HG03135 (cell line): ENCODE measurements at regions not wholly inside any gene's neighbourhood (a gene's known extent, or its start where the extent isn't known, plus 50 kb on each side); places are given as distances from the start of the nearest gene placed in this dataset.
"Not testable (repeated sequence)": the region's sequence is repeated elsewhere in the genome, so short reads cannot be mapped to it uniquely, and the experiment has no call there.

Source experiments
- ATAC-seq: cut with Tn5 transposase; IDR thresholded peaks from one replicate; pipeline ENCODE4 v1.9.1; 2021; ENCODE audit warnings: mild to moderate bottlenecking, moderate library complexity; ENCODE audit not compliant: unreplicated experiment

DNA sequence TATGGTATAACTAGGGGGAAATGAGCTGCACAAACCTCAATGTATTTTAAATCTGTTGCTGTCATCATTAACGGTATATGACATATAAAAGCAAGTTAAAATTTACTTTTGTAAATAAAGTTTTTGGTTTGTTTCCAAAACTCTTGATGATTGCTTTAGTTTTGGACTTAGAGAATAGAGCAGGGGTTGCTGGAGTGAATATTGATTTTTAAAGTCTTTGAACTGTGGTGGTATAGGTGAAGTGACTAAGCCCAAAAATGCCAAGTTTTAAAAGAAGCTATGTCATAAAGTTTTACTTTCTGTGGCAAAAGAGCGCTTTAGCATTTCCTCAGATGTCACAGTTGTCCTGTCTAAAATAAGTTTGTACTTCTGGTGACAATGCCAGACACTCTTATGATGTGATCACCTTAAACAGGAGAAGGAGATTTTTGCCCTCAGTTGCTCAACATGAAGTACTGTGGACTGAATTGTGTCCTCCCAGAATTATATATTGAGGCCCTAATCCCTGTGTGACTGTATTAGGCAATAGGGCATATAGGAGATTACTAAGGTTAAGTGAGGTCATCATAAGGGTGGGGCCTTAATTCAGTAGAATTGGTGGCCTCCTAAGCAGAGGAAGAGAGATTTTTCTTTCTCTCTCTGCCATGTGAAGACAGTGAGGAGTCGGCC lies 175.2 kb upstream of the PLGLB1 start:
- not testable (repeated sequence) for ATAC-seq

DNA sequence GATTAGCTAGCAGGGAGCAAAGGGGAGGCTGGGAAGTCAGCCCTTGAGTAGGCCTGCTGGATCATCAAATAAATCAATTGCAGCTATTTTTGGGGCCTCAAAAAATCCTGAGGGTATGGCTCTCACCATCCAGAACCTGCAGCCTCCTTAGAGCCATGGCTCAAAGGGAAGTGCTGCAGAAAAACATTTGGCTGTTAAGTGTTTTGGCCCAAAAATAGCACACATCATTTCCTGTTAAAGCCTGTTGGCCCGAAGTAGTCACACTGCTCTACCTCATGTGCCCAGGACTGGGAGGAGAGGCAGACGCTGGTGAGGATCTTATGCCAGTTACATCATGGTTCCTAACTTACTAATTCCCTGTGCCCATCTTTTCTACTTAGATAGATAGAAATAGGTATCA lies 176.8 kb upstream of the PLGLB1 start:
- not testable (repeated sequence) for ATAC-seq

DNA sequence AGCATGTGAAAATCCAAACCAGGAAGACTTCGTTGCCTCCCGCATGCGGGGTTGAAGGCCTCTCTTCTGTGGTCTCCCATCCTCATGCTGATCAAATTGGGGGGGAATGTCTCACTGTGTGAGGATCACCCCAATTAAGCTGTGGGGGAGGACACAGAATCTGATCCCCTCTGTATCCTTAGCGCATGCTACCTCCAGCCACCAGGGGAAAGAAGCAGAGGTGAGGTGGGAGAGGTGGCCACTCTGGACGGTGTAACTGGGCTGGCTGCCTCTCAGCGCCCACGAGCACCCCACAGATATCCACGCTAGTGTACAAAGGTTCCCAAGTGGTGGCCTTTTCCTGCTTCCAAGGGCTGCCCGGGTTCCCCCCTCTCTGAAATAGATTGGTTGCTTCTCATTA lies 177.6 kb upstream of the PLGLB1 start:
- ATAC-seq: not testable (repeated sequence)

DNA sequence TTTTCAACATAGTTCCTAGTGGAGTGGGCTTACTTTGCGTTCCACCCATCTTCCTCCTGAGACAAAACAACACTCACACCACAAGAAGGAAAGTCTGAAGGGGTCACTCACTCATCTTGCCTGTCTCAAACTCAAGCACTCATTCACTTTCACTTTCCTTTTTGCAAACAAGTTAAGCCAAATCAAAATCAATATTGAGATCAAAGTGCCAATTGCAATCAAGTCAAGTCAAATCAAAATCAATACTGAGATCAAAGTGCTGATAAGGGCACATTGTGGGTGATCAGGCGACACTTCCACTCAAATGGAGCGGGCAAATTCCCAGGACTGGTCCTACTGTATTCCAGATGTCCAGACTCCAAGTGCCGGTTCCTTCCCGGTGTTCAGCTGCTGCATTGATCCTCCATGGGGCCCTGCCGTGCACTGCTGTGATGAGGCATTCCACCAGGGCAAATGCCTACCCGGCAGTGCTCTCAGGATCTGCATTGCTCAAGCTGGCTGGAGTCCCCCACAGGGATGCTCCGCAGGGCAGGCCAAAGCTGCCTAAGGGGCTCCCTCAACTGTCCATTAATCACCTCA lies 183.0 kb upstream of the PLGLB1 start:
- ATAC-seq: not testable (repeated sequence)

DNA sequence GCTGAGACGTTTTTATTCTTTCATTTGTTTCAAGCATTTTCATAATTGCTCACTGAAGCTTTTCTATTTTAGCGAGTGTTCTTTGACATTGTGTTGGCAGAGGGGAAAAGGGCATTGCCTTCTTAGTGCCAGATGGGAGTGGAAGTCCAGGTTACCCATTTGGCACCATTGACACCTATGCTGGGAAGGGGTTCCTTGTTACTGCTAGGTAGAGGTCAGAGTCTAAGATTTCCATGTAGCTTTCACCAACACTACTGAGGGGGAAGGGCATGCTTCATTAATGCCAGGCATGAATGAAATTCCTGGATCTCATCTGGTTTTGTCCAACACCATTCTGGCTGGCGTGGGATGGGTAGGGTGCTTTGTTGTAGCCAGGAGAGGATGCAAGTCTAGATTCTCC lies 191.3 kb upstream of the PLGLB1 start:
- not testable (repeated sequence) for ATAC-seq

DNA sequence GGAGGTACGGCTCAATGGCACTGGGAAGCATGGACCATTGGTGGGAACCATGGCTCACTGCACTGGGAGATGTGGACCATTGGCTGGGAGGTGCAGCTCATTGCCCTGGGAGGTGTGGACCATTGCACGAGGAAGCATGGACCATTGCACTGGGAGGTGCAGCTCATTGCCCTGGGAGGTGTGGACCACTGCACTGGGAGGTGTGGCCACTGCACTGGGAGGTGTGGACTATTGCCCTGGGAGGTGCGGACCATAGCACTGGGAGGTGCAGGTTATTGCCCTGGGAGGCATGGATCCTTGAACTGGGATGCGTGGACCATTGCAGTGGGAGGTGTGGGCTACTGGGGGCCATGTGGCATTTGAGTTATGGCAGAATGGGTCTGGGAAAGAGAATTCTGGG lies 195.4 kb upstream of the PLGLB1 start:
- ATAC-seq: not testable (repeated sequence)

DNA sequence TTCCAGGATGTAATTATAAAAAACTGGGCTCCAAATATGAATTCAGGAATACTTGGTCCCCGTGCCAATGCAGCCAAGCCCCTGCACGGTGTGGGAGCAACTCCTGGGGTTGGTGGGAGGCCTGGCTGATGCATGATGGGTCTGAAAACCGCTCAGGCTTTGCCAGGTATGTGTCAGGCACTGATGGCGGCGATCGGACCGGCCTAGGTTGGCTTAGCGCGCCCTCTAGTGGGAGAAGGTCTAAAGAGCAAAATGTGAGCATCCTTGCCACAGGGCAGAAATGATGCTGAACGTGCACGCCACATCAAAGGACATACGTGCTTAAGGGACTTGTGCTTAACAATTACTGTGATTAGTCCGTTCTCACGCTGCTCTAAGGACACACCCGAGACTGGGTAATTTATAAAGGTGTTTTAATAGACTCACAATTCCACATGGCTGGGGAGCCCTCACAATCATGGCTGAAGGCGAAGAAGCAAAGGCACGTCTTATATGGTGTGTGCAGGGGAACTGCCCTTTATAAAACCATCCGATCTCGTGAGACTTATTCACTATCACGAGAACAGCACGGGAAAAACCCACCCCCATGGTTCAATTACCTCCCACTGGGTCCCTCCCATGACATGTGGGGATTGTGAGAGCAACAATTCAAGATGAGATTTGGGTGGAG lies 196.2 kb upstream of the PLGLB1 start:
- not testable (repeated sequence) for ATAC-seq

DNA sequence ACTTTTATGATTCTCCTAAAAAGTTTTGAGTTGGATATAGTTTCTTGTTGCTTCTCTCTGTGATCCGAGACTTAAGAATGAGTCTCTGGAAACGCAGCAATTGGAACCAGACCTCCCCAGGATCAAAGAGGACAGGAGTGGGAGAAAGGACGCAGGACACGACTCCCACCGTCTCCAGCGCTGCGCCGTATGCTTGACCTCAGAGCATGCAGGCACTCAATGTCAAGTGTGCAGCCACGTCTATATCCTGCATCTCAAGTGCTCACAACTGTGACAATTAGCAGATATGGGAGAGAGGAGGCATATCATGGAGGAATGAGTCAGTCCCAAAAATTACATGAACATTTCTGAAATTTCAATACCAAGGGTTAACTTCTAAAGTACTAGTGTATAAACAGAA lies 199.0 kb upstream of the PLGLB1 start:
- ATAC-seq: not testable (repeated sequence)

DNA sequence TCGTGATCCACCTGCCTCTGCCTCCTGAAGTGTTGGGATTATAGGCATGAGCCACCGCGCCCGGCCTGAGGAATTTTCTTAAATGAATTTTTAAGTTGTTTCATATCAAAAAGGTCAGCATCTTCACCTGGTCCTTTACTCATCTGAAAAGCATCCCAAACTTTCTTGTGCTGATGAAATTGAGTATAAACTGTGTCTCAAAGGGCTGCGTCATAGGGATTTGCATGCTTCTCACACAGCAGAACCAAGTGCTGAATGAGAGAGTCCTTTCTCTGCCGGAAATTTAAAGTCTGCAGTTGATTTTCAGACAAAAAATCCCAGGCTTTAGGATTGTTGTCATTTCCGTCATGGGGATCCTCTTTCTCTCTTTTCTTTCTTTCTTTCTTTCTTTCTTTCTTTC lies 200.5 kb upstream of the PLGLB1 start:
- ATAC-seq: not testable (repeated sequence)

DNA sequence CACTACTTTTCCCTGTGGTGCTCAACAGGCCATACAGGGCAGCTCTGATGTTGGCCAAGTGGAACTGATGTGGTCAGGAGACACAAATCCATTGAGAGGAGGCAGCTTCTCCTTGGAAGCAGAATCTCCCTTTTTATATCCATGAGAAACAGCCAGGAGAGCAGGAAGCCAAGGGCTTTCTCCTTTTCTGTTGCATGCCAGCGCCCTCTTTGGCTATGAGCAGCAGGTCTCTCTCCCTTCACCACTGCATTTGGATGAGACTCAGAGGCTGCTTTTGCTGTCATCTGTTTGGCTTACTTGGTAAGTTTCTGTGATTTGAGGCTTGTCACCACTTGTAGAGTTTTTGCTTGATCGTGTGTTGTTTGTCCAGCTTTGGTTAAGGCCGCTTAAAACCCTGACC lies 202.2 kb upstream of the PLGLB1 start:
- not testable (repeated sequence) for ATAC-seq

DNA sequence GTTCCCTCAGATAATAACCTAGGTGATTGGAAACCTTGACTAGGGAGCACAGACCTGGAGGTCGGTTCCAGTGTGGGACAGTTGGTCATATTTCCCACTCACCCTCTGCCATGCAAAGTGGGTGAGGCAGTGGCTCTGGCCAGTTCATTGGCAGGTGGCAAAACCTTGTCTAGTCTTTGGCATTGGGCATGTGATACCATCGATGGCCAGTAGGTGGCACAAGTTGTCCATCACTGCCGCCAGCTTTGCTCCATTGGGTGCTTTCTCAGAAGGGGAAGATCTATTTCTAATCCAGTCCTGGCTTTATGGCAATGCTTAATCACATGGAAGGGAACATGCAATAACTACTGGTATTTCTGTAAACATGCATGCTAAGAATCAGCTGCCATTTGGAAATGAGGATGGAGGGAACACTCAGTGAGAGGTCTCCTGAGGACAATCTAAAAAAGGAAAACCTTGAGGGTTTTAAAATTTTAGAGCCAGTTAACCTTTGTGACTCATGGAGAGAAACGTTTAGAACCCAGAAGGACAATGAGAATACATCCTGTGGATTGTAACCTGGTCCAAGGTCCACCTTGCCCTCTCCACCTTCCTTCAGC lies 207.5 kb upstream of the PLGLB1 start:
- ATAC-seq: peak; percentile 54

DNA sequence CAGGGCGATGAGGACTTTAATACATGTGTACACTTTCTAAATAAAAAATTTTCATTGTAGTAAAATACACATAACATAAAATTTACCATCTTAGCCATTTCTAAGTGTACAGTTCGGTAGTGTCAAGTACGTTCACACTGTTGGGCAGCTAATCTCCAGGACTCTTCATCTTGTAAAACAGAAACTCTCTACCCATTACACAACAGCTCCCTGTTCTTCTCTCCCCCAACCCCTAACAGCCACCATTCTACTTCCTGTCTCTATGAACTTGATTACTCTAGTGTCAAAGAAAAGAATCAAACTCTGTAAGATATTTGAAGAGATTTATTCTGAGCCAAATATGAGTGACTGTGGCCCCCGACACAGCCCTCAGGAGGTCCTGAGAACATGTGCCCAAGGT lies 208.3 kb upstream of the PLGLB1 start:
- ATAC-seq: not testable (repeated sequence)

DNA sequence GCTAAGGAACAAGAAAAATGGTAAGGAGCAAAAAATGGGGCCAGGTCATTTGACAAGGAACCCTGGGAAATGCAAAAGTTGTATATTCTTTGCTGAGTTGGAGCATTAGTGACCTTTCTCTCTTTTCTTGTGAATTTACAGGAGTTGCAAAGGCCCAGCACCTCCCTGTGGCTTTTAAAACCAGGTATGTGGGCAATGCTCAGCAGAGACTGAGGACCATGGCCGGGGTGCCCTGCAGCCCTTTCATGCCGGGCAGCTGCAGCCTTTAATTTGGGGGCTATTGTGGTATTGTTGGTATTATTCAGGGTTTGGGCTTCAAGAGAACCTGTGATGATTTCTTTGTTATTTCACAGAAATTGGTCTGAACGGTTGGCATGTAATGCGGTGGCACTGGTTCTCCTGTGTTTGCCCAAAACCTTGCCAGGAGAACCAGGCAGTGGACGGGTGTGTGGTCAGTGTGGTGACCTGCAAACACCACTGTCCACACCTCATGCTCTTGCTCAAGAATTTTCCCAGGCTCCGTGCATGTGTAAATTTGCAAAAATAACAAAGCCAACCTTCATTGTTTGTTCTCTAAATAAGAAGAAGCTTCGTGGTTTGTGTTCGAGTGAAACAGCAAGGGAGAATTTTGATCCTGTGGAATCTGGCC lies 213.8 kb upstream of the PLGLB1 start:
- not testable (repeated sequence) for ATAC-seq

DNA sequence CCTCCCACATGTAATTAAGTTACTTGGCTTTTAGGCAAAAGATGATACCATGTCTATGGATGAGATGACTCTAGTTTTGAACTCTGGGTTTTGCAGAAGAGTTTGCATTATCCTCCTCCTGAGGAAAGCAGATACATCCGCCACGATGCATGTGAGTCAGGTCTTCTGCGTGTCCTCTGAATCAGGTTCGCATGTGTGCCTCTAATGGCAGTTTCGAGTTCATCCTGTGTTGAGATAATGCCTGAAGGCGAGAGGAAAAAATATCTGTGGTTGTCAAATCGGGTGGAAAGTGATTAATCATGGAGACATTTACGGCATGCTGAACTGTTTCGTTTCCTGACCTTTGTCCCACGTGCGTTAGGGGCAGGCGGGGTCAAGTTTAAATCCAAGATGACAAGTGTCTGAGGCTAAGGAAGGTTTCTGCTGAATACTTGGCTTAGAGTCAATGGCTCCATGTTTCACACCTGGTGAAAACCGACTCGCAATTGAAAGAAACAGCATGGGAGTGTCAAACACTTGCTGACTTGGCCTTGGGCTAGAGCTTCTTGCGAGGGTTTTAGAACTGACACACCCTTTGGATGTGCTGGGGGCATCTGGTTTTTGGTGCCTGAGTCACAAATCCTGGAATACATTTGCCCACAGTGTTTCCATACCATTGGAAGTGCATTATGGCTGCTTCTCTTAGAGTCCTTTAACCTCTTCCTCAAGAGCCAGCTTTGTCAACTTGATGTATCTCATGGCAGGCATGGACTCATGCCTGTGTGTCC lies 216.1 kb upstream of the PLGLB1 start:
- ATAC-seq: not testable (repeated sequence)

DNA sequence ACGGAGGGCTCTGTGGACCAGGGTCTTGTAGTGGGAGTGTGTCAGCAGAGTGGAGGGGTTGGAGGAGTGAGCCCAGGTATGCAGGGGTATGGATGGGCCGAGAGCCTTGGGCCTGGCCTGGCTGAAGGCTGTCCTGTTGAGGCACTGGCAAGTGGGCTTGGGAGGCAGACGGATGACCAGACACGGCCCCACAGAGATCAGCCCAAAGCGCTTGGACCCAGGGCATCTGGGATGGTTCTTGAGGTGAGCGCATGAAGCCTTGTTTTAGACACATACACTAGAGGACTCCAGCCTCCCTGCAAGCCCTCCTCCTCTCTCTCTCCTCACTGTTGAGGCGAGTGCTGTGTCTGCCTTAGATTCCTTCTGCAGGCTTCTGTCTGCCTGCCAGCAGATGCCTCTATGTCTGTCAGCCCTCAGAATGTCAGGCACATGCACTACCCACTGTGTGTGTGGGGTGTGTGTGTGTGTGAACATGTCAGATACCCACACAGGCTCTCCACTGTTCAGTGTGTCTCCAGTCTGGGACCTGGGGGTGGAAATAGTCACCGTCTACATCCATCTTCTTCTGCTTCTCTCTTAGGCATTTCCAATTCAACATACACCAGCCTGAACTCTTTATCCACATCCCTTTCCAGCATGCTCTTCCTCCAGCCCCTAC lies 218.0 kb upstream of the PLGLB1 start:
- not testable (repeated sequence) for ATAC-seq

DNA sequence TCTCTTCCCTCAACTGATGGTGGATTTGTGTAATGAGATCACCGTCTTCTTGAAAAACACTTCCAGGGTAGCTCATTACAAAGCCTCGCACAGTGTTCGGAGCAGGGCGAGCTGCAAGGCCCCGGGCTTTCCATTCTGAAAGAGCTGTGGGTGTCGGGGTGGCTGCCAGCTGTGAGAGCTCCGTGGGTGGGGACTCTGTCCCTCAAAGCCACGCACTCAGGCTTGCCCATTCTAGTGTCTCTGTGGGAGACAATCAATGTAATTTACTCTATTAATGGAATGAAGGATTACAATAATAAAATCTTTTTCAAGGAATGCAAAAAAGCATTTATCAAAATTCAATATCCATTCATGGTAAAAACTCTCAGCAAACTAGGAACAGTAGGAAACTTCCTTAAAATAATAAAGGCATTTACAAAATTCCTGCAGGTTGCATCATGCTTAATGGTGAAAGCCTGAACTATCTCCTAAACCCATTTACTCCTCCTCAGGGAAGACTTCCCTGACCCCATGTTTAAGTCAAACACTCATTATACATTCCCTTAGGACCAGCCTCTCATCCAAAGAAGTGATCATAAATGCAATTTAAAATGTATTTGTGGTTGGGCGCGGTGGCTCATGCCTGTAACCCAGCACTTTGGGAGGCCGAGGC lies 224.5 kb upstream of the PLGLB1 start:
- not testable (repeated sequence) for ATAC-seq

DNA sequence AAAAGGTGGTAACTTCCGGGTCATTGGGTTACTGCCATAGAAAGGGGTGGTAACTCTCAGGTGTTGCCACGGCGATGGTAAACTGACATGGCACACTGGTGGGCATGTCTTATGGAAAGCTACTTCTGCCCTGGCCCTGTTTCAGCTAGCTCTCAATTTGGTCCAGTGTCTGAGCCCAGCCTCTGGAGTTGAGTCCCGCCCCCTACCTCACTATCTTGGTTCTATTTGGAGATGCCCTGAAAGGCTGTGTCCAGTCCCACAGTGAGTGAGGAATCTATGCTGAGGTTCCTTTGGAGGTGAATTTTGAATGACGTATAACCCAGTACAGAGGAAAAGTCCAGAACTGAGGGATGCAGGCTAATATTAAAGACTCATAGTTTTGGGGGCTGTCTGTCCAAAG lies 230.4 kb upstream of the PLGLB1 start:
- not testable (repeated sequence) for ATAC-seq

DNA sequence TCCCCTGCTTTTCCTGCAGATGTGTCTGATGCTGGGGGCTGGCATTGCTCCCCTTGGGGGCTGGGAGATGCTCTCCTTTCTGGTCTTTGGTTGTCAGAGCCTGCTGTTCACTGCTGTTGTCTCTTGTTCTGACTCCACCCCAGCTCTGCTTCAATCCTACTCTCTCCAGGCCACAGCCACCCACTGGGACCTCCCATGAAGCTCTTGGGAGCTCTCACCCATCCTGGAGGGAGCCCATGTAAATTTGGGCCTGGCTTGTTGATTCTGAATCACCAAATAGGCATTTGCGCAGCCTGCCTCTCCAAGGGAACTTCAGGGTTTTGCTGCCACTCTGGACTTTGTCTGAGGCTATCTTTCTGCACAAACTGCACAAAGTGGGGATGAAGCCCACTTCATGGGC lies 232.9 kb upstream of the PLGLB1 start:
- not testable (repeated sequence) for ATAC-seq

DNA sequence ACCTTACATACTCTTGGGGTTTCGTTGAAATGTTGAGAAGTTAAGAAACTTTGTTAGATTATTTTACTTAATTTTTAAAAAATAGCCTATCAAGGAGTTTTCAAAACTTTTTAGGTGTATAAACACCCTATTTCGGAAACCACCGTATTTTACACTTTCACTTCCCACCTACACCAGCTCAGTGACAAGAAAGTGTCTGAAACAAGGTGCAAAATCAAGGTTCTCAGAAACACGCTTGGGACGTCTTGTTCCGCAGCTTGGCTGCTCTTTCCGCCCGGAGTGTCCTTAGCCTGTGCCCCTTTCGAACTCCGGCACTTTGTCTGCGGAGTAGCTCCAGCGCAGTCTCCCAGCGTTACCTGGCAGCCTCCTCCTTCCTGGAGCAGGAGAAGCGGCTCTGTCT lies 233.8 kb upstream of the PLGLB1 start:
- not testable (repeated sequence) for ATAC-seq
